ENCODE measurements at regions not wholly inside any gene's neighbourhood (a gene's known extent, or its start where the extent isn't known, plus 50 kb on each side); places are given as distances from the start of the nearest gene placed in this dataset.

- no peak for DNase-seq
Measured at GRCh38 chr12:75716291-75717025, 205.0 kb upstream of the KRR1 start.

GRCh38 chr12:75715682-75716081 is 204.3 kb upstream of the KRR1 start:
- DNase-seq: no peak

- no peak for DNase-seq
Measured at GRCh38 chr12:75715323-75715644, 203.9 kb upstream of the KRR1 start.

GRCh38 chr12:75714462-75715322 is 203.3 kb upstream of the KRR1 start:
- no peak for DNase-seq

DNA sequence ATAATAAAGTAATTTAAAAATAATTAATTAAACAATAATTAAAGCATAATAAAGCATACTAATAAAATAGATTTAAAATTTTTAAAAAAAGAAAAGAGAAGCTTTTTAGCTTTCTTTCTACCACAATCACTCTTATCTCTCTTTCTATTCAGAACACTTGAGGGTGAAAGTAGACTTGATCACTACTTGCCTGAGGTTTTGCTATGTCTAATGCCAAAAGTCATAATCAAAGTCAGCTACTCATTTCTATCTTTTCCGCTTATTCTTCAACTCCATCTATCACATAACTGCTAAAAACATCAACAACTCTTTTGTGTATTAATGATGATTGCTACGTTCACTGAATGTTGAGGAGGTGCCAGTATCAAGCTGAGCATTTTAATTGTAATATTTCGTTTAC is 202.0 kb upstream of the KRR1 start:
- no peak for DNase-seq

- DNase-seq: no peak
Measured at GRCh38 chr12:75712223-75712622, 200.8 kb upstream of the KRR1 start.

DNA sequence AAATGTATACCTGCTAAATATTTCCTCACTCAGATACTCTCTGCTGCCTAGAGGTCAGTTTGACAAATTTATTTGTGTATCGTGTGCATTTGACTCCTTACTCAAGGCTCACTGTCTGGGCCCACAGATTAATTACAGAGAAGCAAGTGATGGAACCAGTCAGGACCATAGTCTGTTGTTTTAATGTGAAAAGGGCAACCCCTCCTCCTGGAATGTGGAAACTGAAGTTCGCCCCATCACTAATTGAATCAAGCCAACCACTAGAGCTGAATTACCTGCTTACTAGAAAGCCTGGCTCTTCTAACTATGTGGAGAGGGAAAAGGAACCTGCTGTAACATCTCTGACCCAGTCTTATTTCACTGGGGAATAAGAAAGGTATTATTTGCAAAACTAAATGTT is 199.9 kb upstream of the KRR1 start:
- no peak for DNase-seq

GRCh38 chr12:75710361-75711069 is 199.1 kb upstream of the KRR1 start:
- DNase-seq: no peak

DNA sequence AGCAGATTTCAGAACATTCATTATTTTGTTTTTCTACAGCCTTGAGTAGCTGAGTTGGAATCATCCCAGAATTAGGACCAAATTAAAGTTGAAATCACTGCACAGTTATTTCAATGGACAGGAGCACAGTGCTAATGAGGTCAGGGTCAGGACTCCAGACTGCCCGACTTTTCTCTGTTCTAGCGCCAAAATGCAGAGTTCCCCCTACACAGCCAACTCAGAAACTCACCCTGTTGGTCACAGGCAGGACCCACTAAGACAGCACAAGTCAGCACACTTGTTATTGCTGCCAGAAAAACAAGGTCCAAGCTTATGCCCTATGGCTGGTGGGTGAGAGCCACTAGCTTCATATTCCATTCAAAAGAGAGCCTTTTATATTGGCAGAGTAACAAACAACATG is 198.1 kb upstream of the KRR1 start:
- DNase-seq: no peak

GRCh38 chr12:75708802-75709201 is 197.4 kb upstream of the KRR1 start:
- no peak for DNase-seq

DNA sequence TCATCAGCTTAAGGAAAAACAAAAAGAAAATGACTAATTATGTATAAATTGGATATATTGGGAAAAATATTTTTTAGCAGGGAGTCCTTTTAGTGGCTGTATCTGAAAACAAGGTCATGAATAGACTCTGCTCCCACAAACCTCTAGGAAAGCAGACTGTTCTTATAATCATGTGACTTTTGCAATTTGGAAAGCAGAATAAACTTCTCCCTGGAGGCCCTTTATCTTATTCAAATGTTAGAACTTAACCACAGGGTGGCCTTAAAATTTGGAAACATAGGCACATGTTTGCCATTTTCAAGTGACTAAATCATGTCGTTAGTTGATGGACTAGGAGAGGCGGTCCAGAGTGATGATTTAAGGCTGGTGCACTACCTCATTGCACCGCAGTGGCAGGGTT is 196.6 kb upstream of the KRR1 start:
- DNase-seq: no peak

- DNase-seq: no peak
Measured at GRCh38 chr12:75706786-75707605, 195.6 kb upstream of the KRR1 start.

GRCh38 chr12:75705749-75706711 is 194.6 kb upstream of the KRR1 start:
- peak; percentile 80 to 92 for DNase-seq

DNA sequence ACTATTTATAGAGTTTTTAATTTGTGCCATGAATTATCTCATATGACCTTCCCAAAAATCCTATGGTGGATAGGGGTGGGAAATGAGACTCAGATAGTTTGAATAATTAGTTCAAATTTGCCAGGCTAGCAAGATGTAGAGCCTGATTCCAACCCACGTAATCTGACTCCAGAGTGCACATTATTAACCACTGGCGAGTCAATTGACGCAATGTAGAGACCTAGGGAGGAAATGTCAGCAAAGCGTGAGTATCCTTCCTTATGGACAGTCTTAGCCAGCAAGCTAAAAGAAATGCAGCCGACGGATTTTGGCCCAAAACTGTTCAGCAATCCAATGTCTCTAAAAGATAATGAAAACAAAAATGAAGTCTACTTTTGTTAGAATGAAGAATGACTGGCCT is 193.3 kb upstream of the KRR1 start:
- peak; percentile 52 to 82 for DNase-seq

- DNase-seq: no peak
Measured at GRCh38 chr12:75704208-75704607, 192.8 kb upstream of the KRR1 start.

DNA sequence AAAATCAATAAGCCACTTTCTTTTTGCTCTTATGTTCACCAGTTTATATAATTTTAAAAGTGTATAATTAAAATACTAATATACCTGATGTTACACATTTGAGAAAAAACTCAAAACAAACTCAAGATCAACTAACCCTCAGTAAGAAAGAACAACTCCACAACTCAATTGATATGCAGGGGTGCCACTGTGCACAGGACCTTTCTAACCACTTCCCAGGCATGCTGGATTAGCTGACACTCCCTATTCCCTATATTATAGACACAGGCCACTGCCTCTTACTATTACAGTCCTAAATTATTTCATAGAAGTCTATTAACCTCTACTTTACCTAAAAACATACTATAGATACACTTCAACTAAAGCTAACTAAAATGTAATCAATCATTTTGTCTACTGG is 191.7 kb upstream of the KRR1 start:
- DNase-seq: no peak

DNA sequence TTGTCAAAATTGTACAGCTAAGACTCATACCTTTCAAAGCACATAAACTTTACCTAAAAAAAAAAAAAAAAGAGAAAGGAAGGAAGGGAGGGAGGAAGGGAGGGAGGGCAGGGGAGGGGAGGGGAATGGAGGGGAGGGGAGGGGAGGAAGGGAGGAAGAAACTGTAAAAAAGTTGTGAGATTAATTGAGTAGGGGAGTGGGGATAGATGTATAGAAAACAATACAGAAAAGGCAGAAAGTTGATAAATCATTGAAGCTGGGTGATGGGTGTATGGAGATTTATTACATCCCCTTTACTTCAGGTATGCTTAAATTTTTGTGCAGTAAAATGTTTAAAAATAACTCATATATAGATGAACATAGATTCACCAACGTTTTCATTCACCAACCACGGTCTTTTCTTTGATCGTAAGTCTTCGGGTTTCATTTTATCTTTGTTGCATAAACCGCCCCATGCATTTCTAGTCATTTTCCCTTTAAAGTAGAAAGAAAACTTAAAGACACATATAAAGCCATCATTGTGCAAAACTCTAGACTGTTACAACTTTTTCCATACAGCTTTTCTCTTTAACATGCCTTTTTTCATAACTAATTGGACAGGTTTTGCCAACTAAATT is 191.2 kb upstream of the KRR1 start:
- no peak for DNase-seq

GRCh38 chr12:75701859-75702258 is 190.4 kb upstream of the KRR1 start:
- DNase-seq: no peak

GRCh38 chr12:75699728-75700496 is 188.5 kb upstream of the KRR1 start:
- no peak for DNase-seq

GRCh38 chr12:75699251-75699650 is 187.8 kb upstream of the KRR1 start:
- no peak for DNase-seq
